RPMI7951 (cell line): ENCODE measurements at regions not wholly inside any gene's neighbourhood (a gene's known extent, or its start where the extent isn't known, plus 50 kb on each side); places are given as distances from the start of the nearest gene placed in this dataset.

ENCODE experiments used
- DNase-seq: peaks from one replicate; pipeline ENCODE4 v3.0.0-alpha.2; 2012; ENCODE audit warnings: low read depth

- no peak for DNase-seq
Measured at GRCh38 chr20:6616421-6616820, 151.1 kb upstream of the BMP2 start.

DNA sequence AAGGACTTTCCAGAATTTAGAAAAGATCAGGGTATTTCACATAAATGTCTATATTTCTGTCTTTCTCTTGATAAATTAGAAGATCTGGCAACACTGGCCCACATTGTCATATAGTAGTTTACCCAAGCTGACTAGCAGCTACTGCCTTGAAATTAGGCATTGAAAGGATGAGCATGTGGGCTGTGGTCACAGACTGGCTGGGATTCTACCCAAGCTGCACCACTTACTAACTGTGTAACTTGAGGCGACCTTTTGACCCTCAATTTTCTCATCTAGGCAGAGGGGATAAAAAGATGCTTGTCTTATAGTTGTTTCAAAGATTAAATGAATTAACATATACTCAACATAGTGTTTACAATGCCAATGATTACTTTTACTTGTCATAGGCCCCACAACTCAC is 152.7 kb upstream of the BMP2 start:
- DNase-seq = no peak

DNA sequence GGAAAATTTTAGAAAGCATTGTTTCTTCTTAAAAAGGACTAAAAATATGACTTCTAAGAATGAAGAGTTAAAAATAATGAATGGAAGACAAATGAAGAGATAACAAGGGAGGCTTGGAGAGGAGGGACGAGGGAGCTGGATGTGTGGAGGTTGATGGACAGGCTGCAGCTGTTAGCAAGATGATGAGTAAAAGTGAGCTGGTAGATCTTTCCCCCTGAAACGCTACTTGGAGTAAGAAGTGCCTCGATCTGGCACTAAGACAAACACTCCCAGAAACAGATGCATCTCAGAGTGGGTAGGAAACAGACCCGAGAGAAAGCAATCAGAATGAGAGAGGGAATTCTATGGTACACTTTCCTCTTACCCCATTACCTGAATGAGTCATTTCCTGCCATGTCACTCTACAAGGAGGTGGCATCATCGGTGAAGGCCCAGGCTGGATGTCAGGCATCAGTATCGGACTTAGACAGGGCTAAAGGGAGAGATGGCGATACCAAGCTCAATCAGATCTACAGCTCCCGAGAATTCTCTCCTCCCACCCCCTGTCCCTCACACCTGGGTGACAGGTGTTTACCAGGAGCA is 154.1 kb upstream of the BMP2 start:
- no peak for DNase-seq

DNA sequence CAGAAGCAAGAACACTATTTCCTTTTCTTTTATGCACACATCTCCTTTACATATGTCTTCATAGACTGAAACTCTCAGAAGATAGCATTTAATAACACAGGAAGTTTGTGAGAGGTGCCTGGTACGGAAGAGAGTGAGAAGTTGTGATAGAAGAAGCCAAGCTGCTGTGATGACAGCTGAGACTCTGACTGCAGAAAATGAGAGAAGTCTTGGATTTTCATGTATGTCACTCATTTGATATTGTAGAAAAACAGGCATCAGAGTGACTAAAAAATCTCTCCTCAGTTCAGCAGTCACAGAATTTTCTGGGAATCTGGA is 154.9 kb upstream of the BMP2 start:
- DNase-seq = no peak

DNA sequence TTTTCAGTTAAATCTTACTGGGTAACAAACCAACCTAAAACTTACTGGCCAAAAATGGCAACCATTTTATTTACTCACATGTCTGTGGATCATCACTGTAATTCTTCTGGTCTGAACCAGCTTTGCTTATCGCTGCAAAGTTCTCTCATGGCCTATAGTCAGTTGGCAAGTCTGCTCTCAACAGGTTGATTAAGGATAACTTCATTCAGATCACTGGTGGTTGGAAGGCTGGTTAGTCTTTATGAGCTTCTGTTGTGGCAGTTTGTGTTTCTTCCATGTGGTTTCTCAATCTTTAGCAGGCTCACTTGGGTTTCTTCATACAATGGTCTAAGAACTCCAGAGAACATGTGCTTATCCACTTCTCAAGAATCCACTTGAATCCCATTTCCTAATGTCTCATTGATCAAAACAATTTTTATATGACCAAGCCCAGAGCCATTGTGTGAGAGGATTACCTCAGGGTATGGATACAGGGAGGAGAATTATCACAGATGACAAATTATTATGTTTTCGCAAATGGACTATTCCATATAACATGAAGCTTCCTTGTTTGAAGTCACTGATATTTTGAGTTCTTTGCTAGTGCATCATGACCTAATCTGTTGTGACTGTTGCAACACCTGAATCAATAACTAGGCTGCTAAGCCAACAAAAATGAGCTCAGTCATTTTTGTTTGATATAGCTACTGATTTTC is 155.4 kb upstream of the BMP2 start:
- DNase-seq = no peak

DNA sequence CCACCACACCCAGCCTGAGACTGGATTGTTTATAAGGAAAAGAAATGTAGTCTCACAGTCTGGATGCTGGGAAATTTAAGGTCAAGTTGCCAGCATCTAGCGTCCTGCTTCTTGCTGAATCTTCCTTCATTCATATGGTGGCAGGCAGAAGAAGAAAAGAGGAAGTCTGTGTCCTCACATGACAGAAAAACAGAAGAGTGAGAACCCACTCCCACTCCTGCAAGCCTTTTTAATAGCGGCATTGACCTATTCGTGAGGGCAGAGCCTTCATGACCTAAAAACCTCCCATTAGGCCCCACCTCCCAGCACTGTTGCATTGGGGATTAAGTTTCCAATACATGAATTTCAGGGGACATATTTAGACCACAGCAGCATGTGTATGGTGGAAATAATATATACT is 160.8 kb upstream of the BMP2 start:
- no peak for DNase-seq

GRCh38 chr20:6605055-6605935 is 162.2 kb upstream of the BMP2 start:
- no peak for DNase-seq

DNA sequence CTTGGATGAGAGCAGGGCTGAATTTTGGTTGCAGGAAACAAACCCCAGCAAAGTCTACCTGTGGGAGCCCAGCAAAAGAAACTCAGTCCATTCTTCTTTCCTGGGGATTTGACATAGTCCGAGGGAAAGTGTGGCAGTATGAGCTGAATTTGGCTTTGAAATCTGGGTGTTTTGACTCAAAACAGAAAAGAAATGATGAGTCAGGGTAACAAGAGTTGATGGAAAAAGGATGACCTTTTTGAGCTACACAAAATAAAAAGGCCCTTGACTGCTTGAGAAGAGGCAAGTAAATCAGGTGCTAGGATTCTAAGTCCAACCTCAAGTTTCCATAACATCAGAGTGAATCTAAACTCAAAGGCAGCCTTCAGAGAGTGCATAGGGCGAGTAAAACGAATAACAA is 163.3 kb upstream of the BMP2 start:
- DNase-seq = no peak

DNA sequence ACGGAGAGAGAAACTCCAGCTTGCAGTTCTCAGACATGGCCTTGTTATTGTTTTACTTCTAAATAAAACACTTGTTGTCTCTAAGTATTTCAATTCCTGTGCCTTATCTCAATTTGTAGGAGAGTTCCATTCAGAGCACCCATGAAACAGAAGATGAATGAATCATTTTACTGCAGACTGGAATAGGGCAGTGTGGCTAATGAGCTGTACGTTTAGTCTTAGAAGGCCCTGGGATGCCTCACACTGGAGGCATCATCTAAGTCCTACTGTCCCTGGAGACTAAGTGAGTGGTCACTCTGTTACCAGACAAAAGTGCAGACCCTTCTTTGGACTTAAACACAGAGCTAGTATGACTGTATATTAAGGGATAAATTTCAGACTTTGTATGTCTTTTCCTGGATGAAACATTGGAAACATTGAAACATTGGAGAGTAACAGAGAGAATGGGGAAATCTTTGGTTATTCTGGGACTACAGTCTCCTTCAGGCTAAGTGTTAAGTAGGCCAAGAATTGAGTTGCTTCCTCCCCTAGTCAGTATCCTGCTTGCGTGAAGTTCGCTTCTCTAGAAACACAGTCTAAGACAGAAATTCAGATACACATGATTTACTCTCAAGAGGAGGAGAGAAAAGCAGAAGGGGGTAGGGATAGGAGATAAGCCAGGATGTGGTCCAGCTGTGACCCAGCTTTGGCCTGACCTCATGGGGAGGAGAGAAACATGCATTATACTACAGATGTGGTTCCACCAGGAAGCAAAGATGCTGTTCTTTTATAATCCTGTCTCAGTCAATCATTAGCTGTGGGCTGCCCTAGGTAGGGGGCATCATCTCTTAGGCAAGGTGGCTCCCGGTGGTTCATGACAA is 167.4 kb upstream of the BMP2 start:
- DNase-seq = peak; percentile 26

- DNase-seq = no peak
Measured at GRCh38 chr20:6595704-6596103, 171.8 kb upstream of the BMP2 start.

DNA sequence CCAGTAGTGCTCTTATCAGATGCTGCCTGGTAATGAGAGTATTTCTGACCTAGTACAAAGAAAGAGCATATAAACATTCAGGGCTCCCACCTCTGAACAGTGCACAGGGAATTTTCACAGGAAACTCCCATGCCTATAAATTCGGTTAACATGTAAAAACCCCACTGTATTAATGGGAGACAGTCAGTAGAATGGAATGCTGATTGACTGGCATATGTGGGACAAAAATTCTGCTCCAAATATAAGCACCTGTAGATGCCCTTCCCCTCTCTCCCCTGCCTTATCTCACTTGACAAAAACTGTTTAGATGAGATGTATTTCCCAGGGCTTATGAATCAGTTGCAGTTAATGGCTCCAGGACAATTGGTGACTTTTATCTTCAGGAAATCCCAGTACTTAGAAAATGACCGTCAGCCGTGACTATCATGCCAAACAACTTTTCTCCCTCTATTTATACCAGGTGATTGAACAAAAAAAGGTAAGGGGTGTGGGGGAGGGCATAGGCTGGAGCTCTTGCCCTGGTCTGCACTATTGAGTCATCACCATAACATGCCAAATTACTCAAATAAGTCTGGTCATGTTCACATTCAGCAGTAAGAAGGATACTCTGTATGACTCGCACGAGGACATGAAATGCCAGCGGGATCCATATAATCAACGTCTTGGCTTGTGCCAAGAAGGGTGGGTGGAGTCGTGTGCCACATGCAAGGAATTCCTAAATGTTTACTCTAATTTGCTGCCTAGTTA is 176.4 kb upstream of the BMP2 start:
- peak; percentile 87 for DNase-seq

GRCh38 chr20:6588296-6588695 is 179.2 kb upstream of the BMP2 start:
- DNase-seq = peak; percentile 70

- DNase-seq = peak; percentile 70
Measured at GRCh38 chr20:6583134-6583738, 184.2 kb upstream of the BMP2 start.

GRCh38 chr20:6582449-6582848 is 185.0 kb upstream of the BMP2 start:
- DNase-seq = no peak

DNA sequence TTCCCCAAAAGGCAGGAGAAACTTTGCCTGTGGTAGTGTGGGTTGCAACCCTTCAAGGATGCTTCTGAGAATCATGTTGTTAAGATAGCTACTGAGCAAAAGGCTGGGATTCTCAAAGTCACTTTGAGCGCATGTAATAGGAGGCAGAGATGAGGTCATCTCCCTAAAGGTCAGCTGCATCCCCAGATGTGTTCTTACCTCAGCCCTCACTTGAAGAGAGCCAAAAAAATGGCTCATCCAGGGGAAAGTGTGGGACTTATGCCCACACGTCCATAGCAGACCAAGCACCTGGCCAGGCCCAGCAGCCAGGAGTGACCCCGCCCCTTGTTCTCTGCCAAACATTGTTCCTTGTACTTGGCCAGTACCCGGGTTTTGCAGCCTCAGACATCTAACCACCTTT is 187.0 kb upstream of the BMP2 start:
- DNase-seq = no peak

GRCh38 chr20:6579824-6580223 is 187.7 kb upstream of the BMP2 start:
- DNase-seq = no peak

DNA sequence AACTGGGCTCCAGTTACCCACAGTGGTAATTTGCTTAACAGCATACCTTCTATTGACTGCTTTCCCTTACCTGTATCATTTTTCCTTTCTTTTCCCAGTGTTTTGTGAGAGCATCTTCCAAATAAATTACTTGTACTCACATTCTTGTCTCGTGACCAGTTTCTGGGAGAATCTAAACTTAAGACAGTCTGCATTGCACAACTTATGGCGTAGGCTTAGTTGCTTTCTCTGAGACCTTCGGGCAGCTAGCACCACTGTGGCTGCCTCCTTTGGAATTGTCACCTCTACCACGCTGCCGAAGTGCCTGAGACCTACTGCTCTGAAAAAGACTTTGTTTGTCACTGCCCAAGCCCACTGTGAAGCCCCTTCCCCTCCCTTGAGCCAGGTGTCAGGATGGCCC is 188.1 kb upstream of the BMP2 start:
- DNase-seq = no peak

GRCh38 chr20:6577451-6577850 is 190.0 kb upstream of the BMP2 start:
- no peak for DNase-seq

GRCh38 chr20:6576726-6577125 is 190.8 kb upstream of the BMP2 start:
- peak; percentile 38 for DNase-seq

GRCh38 chr20:6575912-6576401 is 191.5 kb upstream of the BMP2 start:
- peak; percentile 29 for DNase-seq

GRCh38 chr20:6566821-6567220 is 200.7 kb upstream of the BMP2 start:
- DNase-seq = peak; percentile 48
